ENCODE measurements at regions not wholly inside any gene's neighbourhood (a gene's known extent, or its start where the extent isn't known, plus 50 kb on each side); places are given as distances from the start of the nearest gene placed in this dataset.
A peak's percentile ranks its signal among the peaks of the same experiment; 100 is the strongest.

GRCh38 chr5:33297760-33298216 is 143.0 kb upstream of the TARS1 start:
- Histone ChIP-seq H3K9me3 (no peaks in the 10 kb centered on the region), H3K4me1 (peaks cover 13% of the 10 kb centered on the region), H3K27ac (no peak overlapping the region), H3K27me3 (ENCODE audit: insufficient read depth in 3 of 3, low read length in 2 of 3) (no peaks in the 10 kb centered on the region), H3K4me3 (no peak overlapping the region), H3K36me3 (ENCODE audit: insufficient read depth in 1 of 2, low read depth in 1 of 2) (no peaks in the 10 kb centered on the region)
- 90 to 94% (median 90%) methylated on average over 19 to 23 of the region's 23 CpGs for WGBS, 3 donors
- intact Hi-C loops (cut with DNase I), result loop anchor here in 1 of 2 donors (5.0 kb wide), 1 partner anchor 585 kb away; the partner anchor contains the start of gene NPR3
- no peak for ATAC-seq
- DNase-seq, result no peak
- TF ChIP-seq CTCF (IDR thresholded peaks at IDR 0.05), result no peak

- DNase-seq (no peak), ATAC-seq (peak; percentile 55 to 94 (median 72))
- TF ChIP-seq CTCF (IDR thresholded peaks at IDR 0.05), result peak; percentile 58
- H3K36me3 ChIP-seq (ENCODE audit: insufficient read depth in 1 of 2, low read depth in 1 of 2), result no peaks in the 10 kb centered on the region
- no peaks in the 10 kb centered on the region for H3K27me3 ChIP-seq (ENCODE audit: insufficient read depth in 3 of 3, low read length in 2 of 3)
- no peaks in the 10 kb centered on the region for H3K9me3 ChIP-seq
- peak overlapping the region; percentile 10 for H3K27ac ChIP-seq
- WGBS, 3 donors, result 7 to 15% (median 11%) methylated on average over 5 of the region's 5 CpGs
- intact Hi-C loops (cut with DNase I), result loop anchor here in 1 of 2 donors (5.0 kb wide), 1 partner anchor 587 kb away; the partner anchor contains the start of gene NPR3
- H3K4me1 ChIP-seq, result peaks cover 13% of the 10 kb centered on the region
- no peak overlapping the region for H3K4me3 ChIP-seq
Observed at GRCh38 chr5:33299621-33300208, 141.1 kb upstream of the TARS1 start.

- peaks cover 13% of the 10 kb centered on the region for H3K4me1 ChIP-seq
- H3K36me3 ChIP-seq (ENCODE audit: insufficient read depth in 1 of 2, low read depth in 1 of 2), result no peaks in the 10 kb centered on the region
- TF ChIP-seq CTCF (IDR thresholded peaks at IDR 0.05), result no peak
- 18 to 33% (median 27%) methylated on average over 3 of the region's 3 CpGs for WGBS, 3 donors
- no peaks in the 10 kb centered on the region for H3K27me3 ChIP-seq (ENCODE audit: insufficient read depth in 3 of 3, low read length in 2 of 3)
- no peaks in the 10 kb centered on the region for H3K9me3 ChIP-seq
- DNase-seq (no peak), ATAC-seq (peak in 2 of 4 donors; percentile 13 to 61)
- intact Hi-C loops (cut with DNase I), result no loop called here
- H3K27ac ChIP-seq, result peak overlapping the region; percentile 10
- no peak overlapping the region for H3K4me3 ChIP-seq
Observed at GRCh38 chr5:33300209-33300742, 140.5 kb upstream of the TARS1 start.

GRCh38 chr5:33303579-33304095 is 137.1 kb upstream of the TARS1 start:
- H3K4me1 ChIP-seq, result peaks cover 16% of the 10 kb centered on the region
- WGBS, 3 donors, result 94 to 98% (median 96%) methylated on average over 1 of the region's 1 CpG
- H3K27ac ChIP-seq, result no peak overlapping the region
- ATAC-seq, result no peak
- H3K36me3 ChIP-seq (ENCODE audit: insufficient read depth in 1 of 2, low read depth in 1 of 2), result no peaks in the 10 kb centered on the region
- DNase-seq, result no peak
- no peaks in the 10 kb centered on the region for H3K9me3 ChIP-seq
- no peaks in the 10 kb centered on the region for H3K27me3 ChIP-seq (ENCODE audit: insufficient read depth in 3 of 3, low read length in 2 of 3)
- intact Hi-C loops (cut with DNase I), result no loop called here
- no peak for TF ChIP-seq CTCF (IDR thresholded peaks at IDR 0.05)
- H3K4me3 ChIP-seq, result no peak overlapping the region
